Neural cell (in vitro differentiated cells): ENCODE measurements at regions not wholly inside any gene's neighbourhood (a gene's known extent, or its start where the extent isn't known, plus 50 kb on each side); places are given as distances from the start of the nearest gene placed in this dataset.

Source experiments
- H2AFZ ChIP-seq: fragments of 200-600, 300-800 bp; sonication (generic), shearing (Covaris generic); 2 replicates; pipeline ENCODE4 v1.6.0; 2014; ENCODE audit warnings: low read depth, mild to moderate bottlenecking, antibody characterized with exemption, low read length, moderate library complexity
- H3F3A ChIP-seq: fragments of 200-600 bp; shearing (Covaris generic); 2 replicates; pipeline ENCODE4 v1.6.1; 2016; ENCODE audit warnings: mild to moderate bottlenecking, moderate library complexity, mixed read lengths, antibody characterized with exemption, low read length; ENCODE audit not compliant: insufficient read depth, poor library complexity, severe bottlenecking
- H3K27ac ChIP-seq: fragments of 200-600, 300-800 bp; sonication (generic), shearing (Covaris generic); 2 replicates; pipeline ENCODE4 v1.5.1; 2014; ENCODE audit warnings: mild to moderate bottlenecking, low read length, moderate library complexity
- H3K27me3 ChIP-seq: fragments of 300-800, 200-600 bp; sonication (generic), shearing (Covaris generic); 2 replicates; pipeline ENCODE4 v1.6.0; 2014; ENCODE audit warnings: mild to moderate bottlenecking, low read depth, low read length, moderate library complexity; ENCODE audit not compliant: insufficient read depth
- H3K36me3 ChIP-seq: fragments of 300-800, 200-600 bp; sonication (generic), shearing (Covaris generic); 2 replicates; pipeline ENCODE4 v1.5.1; 2014; ENCODE audit warnings: mild to moderate bottlenecking, antibody characterized with exemption, low read length, moderate library complexity; ENCODE audit not compliant: insufficient read depth
- H3K4me2 ChIP-seq: fragments of 300-800, 200-600 bp; sonication (generic), shearing (Covaris generic); 2 replicates; pipeline ENCODE4 v1.6.0; 2014; ENCODE audit warnings: mild to moderate bottlenecking, low read length
- H3K4me3 ChIP-seq: fragments of 300-800, 200-600 bp; sonication (generic), shearing (Covaris generic); 2 replicates; pipeline ENCODE4 v1.5.1; 2014; ENCODE audit warnings: mild to moderate bottlenecking, low read length, moderate library complexity
- H3K79me2 ChIP-seq: fragments of 200-600 bp; shearing (Covaris generic); replicated peaks from 2 replicates; pipeline ENCODE4 v1.6.0; 2014; ENCODE audit warnings: mild to moderate bottlenecking, low read length, moderate library complexity; ENCODE audit not compliant: insufficient read depth
- H3K9ac ChIP-seq: fragments of 300-800, 200-600 bp; sonication (generic), shearing (Covaris generic); 2 replicates; pipeline ENCODE4 v1.6.1; 2016; ENCODE audit warnings: mild to moderate bottlenecking, low read length, mixed read lengths
- H3K9me2 ChIP-seq: fragments of 200-600 bp; shearing (Covaris generic); 2 replicates; pipeline ENCODE4 v1.6.1; 2016; ENCODE audit warnings: mild to moderate bottlenecking, low read length, mixed read lengths; ENCODE audit not compliant: insufficient read depth
- H3K9me3 ChIP-seq: fragments of 200-600, 300-800 bp; sonication (generic), shearing (Covaris generic); 2 replicates; pipeline ENCODE4 v1.6.1; 2016; ENCODE audit warnings: mild to moderate bottlenecking, mixed run types, low read length, moderate library complexity, mixed read lengths
- H4K20me1 ChIP-seq: fragments of 200-600 bp; shearing (Covaris generic); 2 replicates; pipeline ENCODE4 v1.6.1; 2016; ENCODE audit warnings: mild to moderate bottlenecking, mixed run types; ENCODE audit not compliant: insufficient read depth
- EP300 ChIP-seq: fragments of 450-650 bp; conservative IDR thresholded peaks from 2 replicates; pipeline ENCODE4 v1.6.1; 2014; ENCODE audit warnings: antibody characterized with exemption, mild to moderate bottlenecking, moderate library complexity; ENCODE audit not compliant: poor library complexity, severe bottlenecking
- EZH2 ChIP-seq: fragments of 200-600, 300-800 bp; shearing (Covaris generic), sonication (generic); IDR thresholded peaks from 2 replicates; pipeline ENCODE4 v1.6.1; 2014; ENCODE audit warnings: antibody characterized with exemption, low read length, borderline replicate concordance, mild to moderate bottlenecking; ENCODE audit not compliant: insufficient read depth, poor library complexity, severe bottlenecking
- MXI1 ChIP-seq: fragments of 450-650 bp; conservative IDR thresholded peaks from 2 replicates; pipeline ENCODE4 v1.6.1; 2014; ENCODE audit warnings: antibody characterized with exemption, mild to moderate bottlenecking; ENCODE audit not compliant: poor library complexity, severe bottlenecking
- POLR2AphosphoS5 ChIP-seq: IDR thresholded peaks from 2 replicates; pipeline ENCODE4 v1.6.1; 2012
- RAD21 ChIP-seq: fragments of 450-650 bp; conservative IDR thresholded peaks from 2 replicates; pipeline ENCODE4 v1.6.1; 2014; ENCODE audit warnings: antibody characterized with exemption, mild to moderate bottlenecking, moderate library complexity
- SMC3 ChIP-seq: fragments of 450-650 bp; conservative IDR thresholded peaks from 2 replicates; pipeline ENCODE4 v1.6.1; 2014; ENCODE audit warnings: antibody characterized with exemption, mild to moderate bottlenecking, moderate library complexity; ENCODE audit not compliant: poor library complexity
- TAF1 ChIP-seq: IDR thresholded peaks from 2 replicates; pipeline ENCODE4 v1.6.1; 2012; ENCODE audit warnings: low read depth
- TF ChIP-seq, protein P1 (sequence below): IDR thresholded peaks from 2 replicates; pipeline ENCODE4 v1.6.1; 2012; ENCODE audit warnings: borderline replicate concordance
- TF ChIP-seq, protein P2 (sequence below): fragments of 450-650 bp; IDR thresholded peaks from 2 replicates; pipeline ENCODE4 v1.5.1; 2014; ENCODE audit warnings: antibody characterized with exemption, mild to moderate bottlenecking, moderate library complexity; ENCODE audit not compliant: poor library complexity, severe bottlenecking

GRCh38 chr12:83322809-83323208, 636.1 kb downstream of the TMTC2 start:
- H3K9ac ChIP-seq: no peak overlapping the region
- H3K79me2 ChIP-seq: no peaks in the 10 kb centered on the region
- H4K20me1 ChIP-seq: no peaks in the 10 kb centered on the region
- no peaks in the 10 kb centered on the region for H3F3A ChIP-seq
- H3K27ac ChIP-seq: no peak overlapping the region
- no peak overlapping the region for H3K4me2 ChIP-seq
- no peaks in the 10 kb centered on the region for H3K36me3 ChIP-seq
- no peaks in the 10 kb centered on the region for H3K9me2 ChIP-seq
- H3K9me3 ChIP-seq: no peaks in the 10 kb centered on the region
- H3K27me3 ChIP-seq: no peaks in the 10 kb centered on the region
- no peak overlapping the region for H3K4me3 ChIP-seq
- no peak overlapping the region for H2AFZ ChIP-seq
- no peak for TF ChIP-seq RAD21
- no peak for TF ChIP-seq TAF1
- no peak for TF ChIP-seq MXI1
- no peak for TF ChIP-seq EZH2
- TF ChIP-seq, protein P1, sequence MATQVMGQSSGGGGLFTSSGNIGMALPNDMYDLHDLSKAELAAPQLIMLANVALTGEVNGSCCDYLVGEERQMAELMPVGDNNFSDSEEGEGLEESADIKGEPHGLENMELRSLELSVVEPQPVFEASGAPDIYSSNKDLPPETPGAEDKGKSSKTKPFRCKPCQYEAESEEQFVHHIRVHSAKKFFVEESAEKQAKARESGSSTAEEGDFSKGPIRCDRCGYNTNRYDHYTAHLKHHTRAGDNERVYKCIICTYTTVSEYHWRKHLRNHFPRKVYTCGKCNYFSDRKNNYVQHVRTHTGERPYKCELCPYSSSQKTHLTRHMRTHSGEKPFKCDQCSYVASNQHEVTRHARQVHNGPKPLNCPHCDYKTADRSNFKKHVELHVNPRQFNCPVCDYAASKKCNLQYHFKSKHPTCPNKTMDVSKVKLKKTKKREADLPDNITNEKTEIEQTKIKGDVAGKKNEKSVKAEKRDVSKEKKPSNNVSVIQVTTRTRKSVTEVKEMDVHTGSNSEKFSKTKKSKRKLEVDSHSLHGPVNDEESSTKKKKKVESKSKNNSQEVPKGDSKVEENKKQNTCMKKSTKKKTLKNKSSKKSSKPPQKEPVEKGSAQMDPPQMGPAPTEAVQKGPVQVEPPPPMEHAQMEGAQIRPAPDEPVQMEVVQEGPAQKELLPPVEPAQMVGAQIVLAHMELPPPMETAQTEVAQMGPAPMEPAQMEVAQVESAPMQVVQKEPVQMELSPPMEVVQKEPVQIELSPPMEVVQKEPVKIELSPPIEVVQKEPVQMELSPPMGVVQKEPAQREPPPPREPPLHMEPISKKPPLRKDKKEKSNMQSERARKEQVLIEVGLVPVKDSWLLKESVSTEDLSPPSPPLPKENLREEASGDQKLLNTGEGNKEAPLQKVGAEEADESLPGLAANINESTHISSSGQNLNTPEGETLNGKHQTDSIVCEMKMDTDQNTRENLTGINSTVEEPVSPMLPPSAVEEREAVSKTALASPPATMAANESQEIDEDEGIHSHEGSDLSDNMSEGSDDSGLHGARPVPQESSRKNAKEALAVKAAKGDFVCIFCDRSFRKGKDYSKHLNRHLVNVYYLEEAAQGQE: no peak
- TF ChIP-seq SMC3: no peak
- no peak for TF ChIP-seq EP300
- TF ChIP-seq, protein P2, sequence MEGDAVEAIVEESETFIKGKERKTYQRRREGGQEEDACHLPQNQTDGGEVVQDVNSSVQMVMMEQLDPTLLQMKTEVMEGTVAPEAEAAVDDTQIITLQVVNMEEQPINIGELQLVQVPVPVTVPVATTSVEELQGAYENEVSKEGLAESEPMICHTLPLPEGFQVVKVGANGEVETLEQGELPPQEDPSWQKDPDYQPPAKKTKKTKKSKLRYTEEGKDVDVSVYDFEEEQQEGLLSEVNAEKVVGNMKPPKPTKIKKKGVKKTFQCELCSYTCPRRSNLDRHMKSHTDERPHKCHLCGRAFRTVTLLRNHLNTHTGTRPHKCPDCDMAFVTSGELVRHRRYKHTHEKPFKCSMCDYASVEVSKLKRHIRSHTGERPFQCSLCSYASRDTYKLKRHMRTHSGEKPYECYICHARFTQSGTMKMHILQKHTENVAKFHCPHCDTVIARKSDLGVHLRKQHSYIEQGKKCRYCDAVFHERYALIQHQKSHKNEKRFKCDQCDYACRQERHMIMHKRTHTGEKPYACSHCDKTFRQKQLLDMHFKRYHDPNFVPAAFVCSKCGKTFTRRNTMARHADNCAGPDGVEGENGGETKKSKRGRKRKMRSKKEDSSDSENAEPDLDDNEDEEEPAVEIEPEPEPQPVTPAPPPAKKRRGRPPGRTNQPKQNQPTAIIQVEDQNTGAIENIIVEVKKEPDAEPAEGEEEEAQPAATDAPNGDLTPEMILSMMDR: no peak
- TF ChIP-seq POLR2AphosphoS5: no peak

DNA sequence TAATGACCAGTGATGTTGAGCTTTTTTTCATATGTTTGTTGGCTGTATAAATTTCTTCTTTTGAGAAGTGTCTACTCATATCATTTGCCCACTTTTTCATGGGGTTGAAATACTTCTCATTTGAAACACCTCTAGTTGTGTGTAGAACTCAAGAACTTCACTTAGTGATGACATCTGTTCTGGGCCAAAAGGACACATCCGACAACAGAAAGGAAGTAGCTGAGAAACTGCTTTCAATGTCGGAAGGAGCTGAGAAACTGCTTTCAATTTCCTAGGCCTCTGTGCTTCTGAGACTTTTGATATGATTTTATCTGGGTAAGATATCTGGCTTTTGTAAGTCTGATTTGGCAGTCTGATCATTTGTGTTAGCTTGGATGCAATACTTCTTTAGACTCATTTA, 635.3 kb downstream of the TMTC2 start:
- H3K4me3 ChIP-seq: no peak overlapping the region
- H3K36me3 ChIP-seq: no peaks in the 10 kb centered on the region
- no peak overlapping the region for H2AFZ ChIP-seq
- no peaks in the 10 kb centered on the region for H3K27me3 ChIP-seq
- no peak overlapping the region for H3K4me2 ChIP-seq
- H3F3A ChIP-seq: no peaks in the 10 kb centered on the region
- H3K9me3 ChIP-seq: no peaks in the 10 kb centered on the region
- H4K20me1 ChIP-seq: no peaks in the 10 kb centered on the region
- no peaks in the 10 kb centered on the region for H3K9me2 ChIP-seq
- H3K9ac ChIP-seq: no peak overlapping the region
- no peaks in the 10 kb centered on the region for H3K79me2 ChIP-seq
- no peak for TF ChIP-seq EZH2
- TF ChIP-seq MXI1: no peak
- no peak for TF ChIP-seq RAD21
- no peak for TF ChIP-seq SMC3
- TF ChIP-seq, protein P2: no peak
- TF ChIP-seq TAF1: no peak
- no peak for TF ChIP-seq POLR2AphosphoS5
- TF ChIP-seq EP300: no peak
- TF ChIP-seq, protein P1: no peak
- H3K27ac ChIP-seq: no peak overlapping the region
